HG03025 (cell line): ENCODE measurements at regions not wholly inside any gene's neighbourhood (a gene's known extent, or its start where the extent isn't known, plus 50 kb on each side); places are given as distances from the start of the nearest gene placed in this dataset.
"Not testable (repeated sequence)": the region's sequence is repeated elsewhere in the genome, so short reads cannot be mapped to it uniquely, and the experiment has no call there.

Experiments
- ATAC-seq: cut with Tn5 transposase; IDR thresholded peaks from one replicate; pipeline ENCODE4 v1.9.1; 2021; ENCODE audit warnings: mild to moderate bottlenecking, moderate library complexity; ENCODE audit not compliant: unreplicated experiment, low FRiP score

DNA sequence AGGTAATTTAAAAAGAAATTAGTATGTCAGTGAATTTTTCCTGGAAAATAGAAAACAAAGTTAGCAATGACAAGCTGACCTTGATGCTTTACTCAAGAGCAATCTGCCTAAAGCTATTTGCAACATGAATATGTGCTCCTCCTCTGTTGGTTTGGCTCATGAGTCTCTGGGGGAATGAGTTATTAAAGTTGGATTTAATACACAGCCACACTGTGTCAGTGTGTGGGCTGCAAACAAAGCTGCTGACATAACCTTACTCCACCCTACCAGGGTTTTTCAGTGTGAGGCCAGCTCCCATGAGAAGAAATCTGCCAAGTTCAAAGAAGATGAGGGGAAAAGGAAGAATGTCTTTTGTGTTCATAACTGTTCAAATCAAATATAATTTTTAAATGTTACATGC, 280.5 kb downstream of the TLL1 start:
- ATAC-seq = no peak

DNA sequence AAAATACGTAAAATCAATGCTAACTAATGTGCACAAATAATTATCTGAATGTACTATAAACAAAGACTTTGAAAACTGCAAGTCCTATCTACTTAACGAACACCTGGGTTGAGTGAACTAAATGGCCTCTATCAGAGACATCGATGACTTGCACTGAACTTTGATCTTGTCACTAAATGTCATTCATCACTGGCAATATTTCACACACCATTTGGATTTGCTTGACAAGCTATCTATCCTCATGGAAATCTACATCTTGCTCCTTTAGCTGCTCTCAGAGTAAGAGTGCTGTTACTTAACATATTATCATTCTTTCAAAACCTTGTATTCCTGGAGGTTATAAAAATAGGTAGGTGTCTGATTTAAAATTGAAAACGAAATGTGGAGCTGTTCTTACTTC, 289.3 kb downstream of the TLL1 start:
- ATAC-seq = no peak

DNA sequence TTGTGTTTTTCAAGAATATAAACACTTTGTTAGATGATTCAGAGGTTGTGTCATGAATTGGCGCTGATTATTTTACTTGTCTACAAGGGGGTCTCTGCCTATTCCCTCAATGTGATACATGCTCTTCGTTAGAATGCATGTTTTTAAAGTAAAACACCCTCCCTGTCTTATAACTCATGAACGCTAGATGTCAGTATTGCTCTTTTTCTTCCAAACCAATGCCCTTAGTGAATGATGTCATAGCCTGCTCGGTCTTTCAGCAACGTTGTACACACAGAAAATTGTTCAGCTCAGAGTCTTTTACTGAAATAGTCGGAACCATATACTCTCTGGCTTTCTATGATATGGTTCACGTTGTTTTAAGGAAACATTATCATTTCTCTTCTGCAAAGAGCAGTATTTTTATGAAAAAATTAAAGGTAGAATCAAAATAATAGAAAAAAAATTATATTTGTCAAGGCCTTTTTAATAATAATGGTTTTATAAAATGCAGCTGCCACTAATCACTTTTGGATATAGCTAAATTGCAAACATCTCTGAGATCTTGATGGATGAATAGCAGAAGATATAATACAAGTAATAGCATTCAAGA, 292.9 kb downstream of the TLL1 start:
- peak; percentile 97 for ATAC-seq

DNA sequence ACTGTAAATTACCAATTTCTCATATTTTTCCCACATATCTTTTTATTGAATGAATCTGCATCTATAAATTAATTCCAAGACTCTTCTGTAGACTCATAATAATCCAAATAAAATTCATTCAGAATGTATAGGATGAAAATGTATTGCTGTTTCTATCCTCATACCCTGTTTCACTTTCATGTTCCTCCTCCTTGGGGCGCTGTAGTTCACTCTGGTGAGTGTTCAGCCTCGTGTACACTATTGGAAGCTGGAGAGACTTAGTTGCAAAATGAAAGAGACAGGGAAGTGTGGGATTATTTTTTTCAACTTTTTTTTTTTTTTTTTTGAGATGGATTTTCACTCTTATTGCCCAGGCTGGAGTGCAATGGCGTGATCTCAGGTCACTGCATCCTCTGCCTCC, 296.1 kb downstream of the TLL1 start:
- no peak for ATAC-seq

DNA sequence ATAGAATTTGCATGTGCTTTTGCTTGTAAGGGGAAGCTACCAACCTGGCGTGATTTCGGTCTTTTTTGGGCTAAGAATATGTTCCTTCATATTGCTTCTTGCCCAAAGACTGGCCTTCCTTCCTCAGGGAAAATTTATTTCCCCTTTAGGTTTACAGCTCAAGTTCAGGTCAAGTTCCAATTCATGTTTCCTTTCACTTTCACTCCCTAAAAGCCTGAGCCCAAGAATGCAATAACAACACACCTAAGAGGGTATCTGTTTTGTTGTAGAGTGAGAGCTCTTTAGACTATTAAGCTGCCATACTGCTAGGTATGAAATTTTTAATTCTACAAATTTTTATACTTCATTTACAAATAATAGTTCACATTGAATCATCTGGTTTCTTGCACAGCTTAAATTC, 299.6 kb downstream of the TLL1 start:
- no peak for ATAC-seq

DNA sequence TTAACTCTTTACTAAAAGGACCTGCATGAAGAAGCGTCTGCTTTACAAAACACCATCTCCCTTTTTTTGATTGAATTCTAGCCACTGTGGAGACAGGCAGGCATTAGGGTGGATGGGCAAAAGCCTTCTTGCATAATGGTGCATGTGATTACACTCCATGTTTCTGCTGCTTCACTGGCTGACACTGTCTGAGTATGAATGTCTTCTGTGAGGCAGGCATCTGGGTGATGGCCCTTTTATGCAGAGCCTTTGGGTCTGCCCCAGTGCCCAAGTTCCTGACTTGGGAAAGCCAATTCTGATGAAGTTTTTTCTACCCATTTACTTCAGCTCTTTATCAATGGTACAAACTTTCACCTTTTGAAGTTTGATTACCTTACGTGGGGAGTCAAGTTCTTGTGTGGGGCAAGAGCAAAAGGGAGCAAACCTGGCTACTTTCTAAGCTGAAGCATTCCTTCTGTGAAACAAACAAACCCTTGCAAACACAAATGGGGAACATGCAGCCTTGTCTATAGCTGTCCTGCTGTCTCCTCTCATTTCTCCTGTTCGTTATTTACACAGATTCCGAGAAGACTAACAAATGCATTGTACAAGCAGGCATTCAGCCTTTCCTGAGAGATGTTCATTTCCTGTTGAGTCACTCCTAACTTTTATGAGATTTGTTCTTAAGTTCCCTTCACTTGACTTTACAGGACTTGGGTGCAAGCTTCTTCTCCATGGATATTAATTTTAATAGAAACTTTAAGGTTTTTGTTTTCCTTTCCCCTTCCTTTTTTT, 301.9 kb downstream of the TLL1 start:
- no peak for ATAC-seq

DNA sequence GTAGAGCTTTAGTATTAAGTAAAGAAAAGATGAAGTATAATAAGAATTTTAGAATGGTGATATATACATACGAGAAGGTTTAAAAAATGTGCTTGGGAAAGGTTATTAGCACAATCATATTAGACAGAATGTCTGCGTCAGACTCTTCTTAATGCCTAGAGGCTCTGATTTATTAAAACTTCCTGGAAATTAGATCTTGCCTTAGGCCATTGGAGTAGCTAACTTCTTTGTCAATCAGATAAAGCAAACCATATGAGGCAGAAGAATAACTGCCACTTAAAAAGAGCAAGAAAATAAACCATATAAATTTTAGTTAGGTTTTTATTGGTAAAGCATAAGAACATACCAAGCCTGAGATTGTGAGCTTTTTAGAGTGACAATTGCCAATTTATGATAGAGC, 309.1 kb downstream of the TLL1 start:
- ATAC-seq = no peak

DNA sequence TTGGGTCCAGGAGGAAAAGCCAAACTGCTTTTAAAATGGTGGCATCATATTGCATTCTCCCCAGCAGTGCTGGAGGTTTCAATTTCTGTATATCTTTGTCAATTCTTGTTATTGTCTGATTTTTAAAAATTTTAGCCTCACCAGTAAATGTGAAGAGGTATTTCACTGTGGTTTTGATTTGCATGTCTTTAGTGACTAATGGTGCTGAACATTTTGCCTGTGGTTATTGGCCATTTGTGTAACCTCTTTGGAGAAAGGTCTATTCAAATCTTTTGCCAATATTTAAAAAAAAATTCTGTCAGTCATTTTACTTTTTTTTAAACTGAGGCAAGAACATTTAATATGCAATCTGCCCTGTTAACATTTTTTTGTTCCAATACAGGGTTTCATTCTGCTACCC, 322.1 kb downstream of the TLL1 start:
- ATAC-seq = no peak

DNA sequence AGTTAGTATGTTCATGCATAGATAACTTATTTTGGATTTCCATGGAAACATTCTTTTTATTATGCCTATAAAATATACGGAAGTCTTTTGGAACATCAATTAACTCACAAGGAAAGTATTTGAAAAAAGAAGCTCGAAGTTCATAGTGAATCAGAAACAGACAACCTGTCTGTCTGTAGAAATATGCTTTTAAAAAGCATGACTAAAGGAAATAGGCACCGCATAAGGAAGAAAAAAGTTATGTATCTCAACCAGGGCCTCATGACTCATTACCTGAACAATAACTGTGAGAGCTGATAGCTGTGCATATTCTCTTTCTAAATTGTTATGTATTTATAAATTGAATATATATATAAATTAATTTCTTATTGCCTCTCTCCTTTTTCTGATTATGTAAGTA, 324.1 kb downstream of the TLL1 start:
- no peak for ATAC-seq

DNA sequence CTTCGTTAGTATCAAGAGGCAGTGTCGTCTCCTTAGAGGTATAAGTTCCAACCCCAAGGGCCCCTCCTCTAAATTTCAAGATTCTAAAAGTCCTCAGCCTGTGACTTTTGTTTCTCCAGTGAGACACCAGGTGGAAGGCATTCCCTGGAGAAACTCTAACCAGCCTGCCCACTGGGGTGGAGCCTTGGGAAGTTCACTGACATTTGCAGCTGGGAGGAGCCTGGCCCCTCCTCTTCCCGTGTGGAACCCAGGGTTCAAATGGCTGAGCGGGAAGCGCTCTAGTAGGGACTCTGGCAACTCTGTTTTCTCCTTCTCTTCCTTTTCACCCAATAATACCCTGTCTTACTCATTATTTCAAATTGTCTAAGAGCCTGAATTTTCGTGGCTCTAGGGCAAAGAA, 325.0 kb downstream of the TLL1 start:
- no peak for ATAC-seq

DNA sequence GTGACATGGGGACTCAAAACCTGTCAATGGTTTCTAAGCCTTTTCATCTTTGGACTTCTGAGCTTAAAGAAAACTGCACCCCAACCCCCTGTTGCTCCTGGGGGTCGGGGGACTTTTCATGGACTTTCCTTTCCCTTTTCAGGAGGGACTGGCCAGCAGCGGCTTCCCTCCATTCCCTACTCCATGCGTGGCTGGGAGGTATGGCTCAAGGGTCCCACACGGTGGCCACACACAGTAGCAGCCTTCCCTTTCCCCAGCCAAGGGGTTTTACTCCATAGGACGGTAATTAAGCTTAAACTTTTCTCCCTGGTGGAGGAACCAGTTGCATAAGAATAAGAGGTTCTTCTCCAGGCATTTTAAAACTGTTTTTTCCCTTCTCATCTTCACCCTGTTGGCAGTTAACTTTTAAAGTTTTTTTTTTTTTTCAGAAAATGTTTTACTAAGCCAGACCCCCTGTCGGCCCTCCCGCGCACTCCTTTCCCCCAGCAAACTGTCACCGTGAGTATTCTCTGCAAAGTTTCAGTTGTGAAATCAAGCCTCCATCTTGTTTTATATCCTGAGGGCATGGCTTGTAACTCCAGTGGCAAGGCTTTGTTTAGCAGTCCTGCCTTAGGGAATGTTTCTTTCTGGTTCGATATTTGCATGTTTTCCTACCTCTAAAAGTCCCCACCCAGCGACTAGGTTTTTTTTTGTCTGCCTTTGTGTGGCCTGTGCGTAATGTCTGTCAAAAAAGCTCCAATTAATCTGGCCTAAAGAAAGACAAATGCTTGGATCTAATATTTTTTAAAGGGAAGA, 325.7 kb downstream of the TLL1 start:
- no peak for ATAC-seq

DNA sequence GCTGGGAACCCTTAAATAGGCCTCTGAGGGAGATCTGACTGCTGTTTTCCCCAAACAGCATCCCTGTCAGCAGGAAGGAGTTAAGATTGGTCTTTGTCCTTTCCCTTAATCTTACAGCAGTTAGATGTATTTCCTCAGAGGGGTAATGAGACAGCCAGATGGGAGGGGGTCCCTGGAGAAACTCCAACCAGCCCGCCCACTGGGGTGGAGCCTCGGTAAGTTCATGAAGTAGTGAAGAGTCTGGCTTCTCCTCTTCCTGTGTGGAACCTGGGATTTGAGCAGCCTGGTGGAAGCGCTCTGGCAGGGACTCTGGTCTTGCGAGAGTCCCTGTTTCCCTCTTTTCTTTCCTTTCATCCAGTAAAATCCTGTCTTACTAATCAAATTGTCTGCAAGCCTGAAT, 330.0 kb downstream of the TLL1 start:
- ATAC-seq = no peak

DNA sequence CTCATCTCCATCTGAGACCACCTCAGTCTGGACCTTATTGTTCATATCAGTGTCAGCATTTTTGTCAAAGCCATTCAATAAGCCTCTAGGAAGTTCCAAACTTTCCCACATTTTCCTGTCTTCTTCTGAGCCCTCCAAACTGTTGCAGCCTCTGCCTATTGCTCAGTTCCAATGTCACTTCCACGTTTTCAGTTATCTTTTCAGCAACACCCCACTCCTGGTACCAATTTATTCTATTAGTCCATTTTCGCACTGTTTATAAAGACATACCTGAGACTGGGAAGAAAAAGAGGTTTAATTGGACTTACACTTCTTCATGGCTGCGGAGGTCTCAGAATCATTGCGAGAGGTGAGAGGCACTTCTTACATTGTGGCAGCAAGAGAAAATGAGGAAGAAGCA, 339.3 kb downstream of the TLL1 start:
- ATAC-seq = not testable (repeated sequence)

DNA sequence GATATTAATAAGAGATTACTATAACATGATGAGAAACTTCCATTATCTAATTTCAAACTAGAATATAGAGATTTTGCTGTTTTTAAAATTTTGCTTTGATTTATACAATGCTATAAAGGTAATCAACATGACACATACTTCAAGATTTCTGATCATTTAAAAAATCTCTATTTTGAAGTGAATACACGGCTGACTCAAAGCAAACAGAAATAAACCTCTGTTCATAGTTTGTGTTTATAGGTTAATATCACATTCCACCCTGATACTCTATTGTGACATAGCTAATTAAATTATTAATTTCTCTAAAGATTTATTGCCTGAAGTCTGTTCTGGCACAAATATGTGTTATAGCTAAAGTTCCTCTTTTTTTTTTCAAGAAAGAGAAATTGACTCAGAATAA, 349.2 kb downstream of the TLL1 start:
- ATAC-seq = no peak

DNA sequence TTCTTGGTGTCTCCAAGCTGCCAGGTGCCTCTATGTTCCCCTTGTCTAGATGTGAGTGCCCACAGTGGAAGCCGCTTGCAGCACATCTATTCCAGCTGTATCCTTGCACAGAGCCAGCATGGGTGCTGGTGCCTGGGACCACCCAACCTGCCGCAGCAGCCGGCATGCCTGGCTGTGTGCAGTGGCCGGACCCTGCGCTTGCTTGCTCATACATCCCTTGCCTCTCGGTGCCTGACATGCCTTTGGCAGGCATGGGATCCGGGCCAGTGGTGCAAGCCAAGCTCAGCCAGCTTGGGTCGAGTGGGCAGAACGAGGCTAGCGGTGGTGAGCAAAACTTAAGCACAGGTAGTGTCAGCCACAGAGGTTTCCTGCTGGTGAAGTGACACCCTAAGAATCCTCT, 355.1 kb downstream of the TLL1 start:
- ATAC-seq = no peak

DNA sequence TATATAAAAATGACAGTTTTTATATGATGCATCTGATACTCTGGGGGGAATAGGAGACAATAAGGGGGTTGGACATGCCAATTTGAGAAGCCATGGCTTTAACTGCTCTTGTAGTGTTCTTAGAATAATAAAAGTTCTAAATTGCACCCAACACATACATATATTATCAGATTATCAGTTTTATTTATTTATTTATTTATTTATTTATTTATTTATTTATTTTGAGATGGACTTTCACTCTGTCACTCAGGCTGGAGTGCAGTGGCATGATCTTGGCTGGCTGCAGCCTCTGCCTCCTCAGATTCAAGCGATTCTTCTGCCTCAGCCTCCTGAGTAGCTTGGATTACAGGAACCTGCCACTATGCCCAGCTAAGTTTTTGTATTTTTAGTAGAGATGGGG, 356.8 kb downstream of the TLL1 start:
- ATAC-seq = no peak

DNA sequence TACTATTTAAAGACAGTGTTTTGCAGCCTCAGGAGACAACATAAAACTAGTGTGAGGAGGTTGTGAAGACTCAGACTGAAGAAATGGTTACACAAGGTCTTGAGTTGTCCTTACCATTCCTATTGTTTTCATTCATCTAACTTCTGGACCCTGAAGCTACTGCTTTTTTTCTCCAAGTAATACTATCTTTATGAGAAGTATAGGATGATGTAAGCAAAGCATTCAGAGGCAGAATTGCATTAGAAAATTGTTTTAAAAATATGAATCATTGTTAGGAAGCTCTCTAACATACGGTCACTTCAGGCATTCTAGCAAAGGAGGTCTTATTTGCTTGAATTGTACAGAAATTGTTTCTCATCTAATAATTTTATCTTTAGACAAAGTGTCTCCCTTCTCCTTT, 357.8 kb downstream of the TLL1 start:
- ATAC-seq = no peak

DNA sequence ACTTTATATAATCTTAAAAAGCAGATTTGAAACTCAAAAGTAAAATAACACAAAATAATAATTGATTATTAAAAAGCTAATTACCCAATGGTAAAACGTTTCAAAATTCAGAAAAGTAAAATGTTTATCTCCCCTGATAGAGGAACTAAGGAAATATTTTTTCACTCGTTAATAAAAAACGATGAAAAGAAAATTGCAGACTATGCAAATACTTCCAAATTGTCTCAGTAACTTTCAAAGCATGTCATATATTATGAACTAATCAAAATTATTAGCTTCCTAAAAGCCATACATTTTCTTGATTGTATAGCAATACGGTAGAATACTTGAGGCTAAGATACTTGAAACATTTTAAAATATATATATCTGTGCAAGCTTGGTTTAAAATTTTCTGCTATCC, 366.3 kb downstream of the TLL1 start:
- no peak for ATAC-seq

DNA sequence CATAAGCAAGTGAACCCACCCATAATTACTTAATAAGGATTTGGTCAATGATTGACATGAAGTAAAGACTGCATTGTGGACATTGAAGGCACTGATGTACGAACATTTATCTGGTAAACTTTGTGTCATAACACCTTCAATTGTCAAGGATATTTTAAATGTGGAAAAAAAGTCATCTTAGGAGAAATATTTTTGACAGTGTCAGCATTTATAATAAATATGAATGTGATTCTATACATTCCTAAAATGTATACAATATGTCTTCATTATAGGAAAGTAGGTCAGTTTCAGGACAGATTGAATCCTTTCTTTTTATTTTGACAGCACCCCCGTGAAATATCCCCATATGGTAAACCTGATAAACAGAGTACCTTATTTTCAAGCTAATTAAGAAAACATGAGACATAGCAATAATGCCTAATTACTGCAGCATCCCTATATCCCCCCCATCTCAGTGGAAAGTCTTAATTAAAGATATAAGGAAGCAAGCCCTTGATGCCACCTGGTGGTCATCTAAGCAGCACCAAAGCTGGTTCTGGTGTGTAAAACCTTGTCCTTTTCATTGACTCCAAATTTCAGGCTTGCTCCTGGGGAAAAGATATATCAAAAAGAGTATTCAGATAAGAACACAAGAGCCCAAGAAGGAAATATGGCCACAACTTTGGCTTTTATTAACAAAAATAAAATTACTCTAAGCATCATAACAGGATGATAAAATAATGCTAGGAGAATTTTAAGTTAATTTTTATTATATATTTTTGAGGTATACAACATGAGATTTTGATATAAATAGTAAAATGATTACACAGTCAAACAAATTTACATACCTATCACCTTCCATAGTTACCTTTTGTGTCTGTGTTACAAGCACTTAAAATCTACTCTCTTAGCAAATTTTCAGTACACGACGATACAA, 379.7 kb downstream of the TLL1 start:
- no peak for ATAC-seq

DNA sequence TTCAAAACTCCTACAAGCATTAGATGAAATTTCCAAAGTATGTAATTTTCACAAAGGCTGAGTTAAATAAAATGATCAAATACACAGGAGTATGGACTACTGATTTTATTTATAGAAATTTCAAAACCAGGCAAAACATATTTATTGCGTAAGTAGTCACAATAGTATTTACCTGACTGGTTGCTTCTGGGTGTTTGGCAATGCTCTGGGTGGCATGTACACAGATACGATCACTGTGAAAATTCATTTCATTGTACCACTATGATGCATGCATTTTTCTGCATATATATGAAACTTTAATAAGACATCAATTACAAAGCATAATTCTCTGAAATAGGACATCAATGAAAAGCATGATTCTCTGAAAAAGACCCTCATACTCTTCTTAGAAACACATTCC, 384.2 kb downstream of the TLL1 start:
- ATAC-seq = no peak

DNA sequence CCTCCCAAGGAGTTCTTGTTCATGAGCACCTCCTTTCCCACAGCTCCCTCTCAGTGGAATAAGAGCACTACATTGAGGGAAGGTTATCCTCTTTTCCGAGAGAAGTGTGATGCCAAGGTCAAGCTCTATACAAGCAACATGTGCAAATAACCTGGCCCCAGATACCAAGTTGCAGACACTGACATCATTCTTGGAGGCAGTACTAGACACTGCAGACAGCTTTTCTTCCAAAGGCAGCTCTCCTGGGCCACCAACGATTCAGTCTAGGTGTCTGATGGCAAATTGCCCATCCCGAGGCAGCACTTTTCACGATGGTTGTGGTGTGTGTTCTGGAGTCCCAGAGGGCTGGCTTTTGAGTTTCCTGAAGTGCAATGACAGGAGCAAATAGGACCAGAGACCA, 384.9 kb downstream of the TLL1 start:
- ATAC-seq = no peak
